ENCODE measurements at regions not wholly inside any gene's neighbourhood (a gene's known extent, or its start where the extent isn't known, plus 50 kb on each side); places are given as distances from the start of the nearest gene placed in this dataset.
"Not testable (repeated sequence)": the region's sequence is repeated elsewhere in the genome, so short reads cannot be mapped to it uniquely, and the experiment has no call there.

DNA sequence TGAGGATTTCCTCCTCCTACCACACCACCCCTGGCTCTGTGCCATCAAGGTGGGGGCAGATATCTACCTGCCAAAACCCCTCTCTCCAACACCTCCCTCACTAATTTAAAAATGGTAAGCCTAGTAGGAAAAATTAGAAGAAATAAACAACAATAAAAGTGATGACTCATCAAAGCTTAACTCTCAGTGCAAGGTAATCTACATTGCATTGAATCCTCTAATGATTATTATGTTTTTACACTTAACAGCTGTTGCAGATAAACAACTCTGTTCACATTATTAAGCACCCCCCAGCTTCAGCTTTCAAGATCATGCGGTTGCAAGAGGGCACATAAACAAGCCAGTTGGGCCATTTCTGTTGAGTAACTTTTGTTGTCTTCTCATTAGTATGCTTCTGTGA lies 396.1 kb upstream of the ATP11B start:
- DNase-seq (ENCODE audit: low read depth) = no peak

DNA sequence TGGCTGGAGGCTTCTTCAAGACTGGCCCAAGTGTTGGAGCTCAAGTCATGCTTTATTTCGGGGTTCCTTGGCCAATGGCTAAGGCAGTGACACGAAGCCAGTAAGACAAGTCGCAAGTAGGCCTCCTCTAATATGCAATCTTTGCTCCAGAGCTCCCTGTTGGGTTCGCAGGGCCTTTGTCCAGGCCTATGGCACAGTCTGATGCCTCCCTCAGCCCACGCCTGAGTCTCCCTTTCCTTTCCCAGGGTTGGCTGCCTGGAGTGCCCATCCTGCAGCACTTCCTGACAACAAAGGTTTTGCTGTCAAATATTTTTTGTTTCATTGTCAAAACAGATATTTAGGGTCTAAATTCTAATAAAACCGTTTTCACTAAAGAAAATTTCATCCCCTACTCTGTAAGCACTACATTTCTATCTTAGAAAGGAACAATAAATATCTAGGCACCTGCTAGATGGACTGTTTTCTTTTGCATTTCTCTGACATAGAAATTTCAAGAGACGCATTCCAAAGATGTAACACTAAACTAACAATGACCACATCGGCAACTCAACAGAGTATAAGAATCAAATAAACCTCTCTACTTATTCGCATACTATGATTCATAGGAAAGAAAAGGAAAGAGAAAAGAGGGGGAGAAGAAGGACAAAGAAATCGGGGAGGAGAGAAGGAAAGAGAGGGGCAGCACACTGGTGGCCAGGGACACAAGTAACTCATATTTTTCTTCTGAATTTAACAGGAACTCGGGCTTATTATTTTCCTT lies 393.1 kb upstream of the ATP11B start:
- no peak for DNase-seq (ENCODE audit: low read depth)

DNA sequence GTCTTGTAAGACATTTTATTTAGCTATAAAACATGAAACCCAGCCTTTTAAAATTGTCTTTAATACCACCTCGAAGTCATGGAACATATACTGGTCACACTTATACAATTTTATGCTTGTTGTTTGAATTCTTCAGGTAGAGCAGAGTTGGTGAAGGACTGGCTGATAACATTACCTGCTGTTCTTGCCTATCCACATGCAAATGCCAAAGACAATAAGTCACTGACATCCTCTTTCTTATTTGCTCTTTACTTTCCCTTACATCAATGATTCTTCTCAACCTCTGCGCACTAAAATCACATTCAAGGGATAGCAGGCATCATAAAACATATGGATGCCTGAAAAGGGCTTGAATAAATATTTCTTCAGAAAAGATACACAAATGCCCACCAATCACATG lies 392.5 kb upstream of the ATP11B start:
- DNase-seq (ENCODE audit: low read depth) = no peak

DNA sequence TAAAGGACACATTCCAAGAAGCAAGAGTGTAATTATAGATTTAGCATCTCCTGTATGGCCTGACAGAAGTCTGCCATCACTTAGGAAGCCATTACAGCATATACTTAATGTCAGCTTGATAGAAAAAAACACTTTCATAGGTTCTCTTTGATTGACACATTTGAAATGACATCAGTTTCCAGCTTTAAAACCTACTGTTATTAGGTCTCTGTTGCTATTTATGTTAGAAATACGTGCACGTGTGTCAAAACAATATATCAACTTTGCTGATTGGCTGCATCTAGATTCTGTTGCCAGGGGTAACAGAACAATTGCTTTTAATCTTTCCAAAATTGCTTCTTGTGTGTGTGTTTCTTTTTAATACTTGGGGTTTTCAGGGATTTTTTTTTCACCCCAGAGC lies 389.3 kb upstream of the ATP11B start:
- DNase-seq (ENCODE audit: low read depth) = no peak

DNA sequence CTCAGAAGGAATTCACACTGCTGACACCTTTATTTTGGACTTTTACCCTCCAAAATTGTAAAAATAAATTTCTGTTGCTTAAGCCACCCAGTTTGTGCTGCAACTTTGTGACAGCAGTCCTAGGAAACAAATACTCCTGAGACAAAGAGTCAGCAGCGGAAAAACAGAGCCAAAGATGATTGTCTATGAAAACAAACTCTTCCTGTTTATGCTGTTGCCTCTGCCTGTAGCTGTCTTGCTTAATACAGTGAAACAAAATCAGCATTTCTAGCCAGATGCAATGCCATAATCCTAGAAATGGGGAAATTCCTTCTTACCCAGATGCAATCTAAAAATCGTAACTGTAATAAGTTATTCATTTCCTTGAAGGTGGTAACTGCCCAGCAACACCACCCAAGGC lies 387.5 kb upstream of the ATP11B start:
- DNase-seq (ENCODE audit: low read depth) = no peak

DNA sequence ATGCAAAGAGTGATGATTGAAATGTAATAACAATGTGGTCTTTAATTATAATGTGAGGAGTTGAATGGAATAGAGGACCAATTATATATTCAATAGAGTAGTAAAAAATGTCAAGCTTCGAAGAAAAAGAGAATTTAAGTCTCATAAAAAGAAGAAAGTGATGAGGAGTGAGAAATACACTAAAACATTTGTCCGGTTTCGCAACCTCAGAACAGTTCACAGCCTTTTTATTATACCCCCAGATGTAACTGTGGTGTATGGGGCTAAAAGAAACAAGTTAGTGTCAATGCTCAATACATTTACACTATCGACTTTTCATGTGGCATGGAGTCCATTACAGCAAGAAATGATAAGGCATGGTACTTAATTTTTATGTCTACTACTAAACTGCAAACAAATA lies 386.5 kb upstream of the ATP11B start:
- DNase-seq (ENCODE audit: low read depth) = no peak

DNA sequence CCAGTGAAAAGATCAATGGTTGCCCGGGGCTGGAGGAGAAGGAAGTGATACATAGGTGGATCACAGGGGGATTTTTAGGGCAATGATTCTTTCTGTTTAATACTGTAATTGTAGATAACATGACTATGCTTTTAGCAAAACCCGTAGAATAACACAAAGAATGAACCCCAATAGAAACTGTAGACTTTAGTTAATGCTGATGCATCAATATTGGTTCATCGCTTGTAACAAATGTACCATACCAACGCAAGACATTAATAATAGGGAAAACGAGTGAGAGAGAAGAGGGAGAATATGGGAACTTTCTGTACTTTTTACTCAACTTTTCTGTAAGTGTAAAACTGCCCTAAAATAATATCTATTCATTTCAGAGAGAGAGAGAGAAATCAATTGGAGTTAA lies 383.3 kb upstream of the ATP11B start:
- DNase-seq (ENCODE audit: low read depth) = no peak

DNA sequence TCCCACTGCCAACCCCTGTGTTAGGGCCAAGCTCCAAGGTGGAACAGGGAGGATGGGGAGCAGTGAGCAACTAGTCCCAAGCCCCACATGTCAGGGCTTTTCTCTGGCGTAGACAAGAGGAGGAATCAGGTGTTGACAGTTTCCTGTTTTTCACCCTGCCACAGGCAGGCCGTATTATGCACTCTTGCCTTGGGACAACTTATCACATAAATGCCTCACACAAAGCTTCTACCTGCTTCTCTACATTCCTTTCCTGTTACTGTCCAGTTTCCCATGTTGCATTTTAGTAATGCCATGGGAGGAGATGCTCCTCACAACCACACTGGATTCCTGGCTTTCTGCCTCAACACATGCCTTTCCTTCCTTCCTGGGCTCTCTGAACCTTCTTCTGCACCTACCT lies 381.2 kb upstream of the ATP11B start:
- DNase-seq (ENCODE audit: low read depth) = no peak

DNA sequence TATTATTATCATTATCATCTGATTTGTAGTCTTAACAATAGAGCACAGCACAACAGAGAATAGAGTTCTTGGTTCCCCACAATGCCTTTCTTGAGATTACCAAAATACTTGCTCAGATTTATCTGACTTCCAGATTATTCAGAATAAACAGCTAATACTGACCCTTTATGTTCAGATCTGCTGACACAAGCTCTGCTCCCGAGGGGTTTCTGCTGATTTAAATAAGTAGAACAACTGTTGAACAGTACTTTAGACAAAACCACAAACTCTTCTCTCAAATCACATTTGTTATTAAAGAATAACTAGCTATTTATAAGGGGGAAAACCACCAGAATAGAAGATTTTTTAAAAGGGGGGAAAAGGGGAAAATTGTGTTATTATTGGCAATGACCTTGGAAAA lies 380.2 kb upstream of the ATP11B start:
- DNase-seq (ENCODE audit: low read depth) = no peak

DNA sequence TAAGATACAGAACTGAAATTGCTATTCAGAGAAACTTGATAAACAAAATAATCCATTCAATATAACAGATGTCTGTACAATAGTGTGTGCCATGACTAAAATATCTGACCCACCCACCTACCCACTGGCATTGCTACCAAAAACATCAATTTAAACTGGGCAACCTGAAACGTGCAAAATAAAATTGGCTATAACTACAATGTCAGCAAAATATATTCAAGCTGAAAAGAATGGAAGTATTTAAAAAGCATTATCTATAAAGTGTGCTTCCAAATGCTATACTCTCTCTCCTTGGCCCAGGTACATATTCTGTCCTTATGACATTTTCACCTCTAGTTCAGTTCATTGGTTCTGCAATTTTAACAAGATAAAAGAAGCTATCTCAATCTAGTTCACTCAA lies 379.6 kb upstream of the ATP11B start:
- DNase-seq (ENCODE audit: low read depth) = no peak

DNA sequence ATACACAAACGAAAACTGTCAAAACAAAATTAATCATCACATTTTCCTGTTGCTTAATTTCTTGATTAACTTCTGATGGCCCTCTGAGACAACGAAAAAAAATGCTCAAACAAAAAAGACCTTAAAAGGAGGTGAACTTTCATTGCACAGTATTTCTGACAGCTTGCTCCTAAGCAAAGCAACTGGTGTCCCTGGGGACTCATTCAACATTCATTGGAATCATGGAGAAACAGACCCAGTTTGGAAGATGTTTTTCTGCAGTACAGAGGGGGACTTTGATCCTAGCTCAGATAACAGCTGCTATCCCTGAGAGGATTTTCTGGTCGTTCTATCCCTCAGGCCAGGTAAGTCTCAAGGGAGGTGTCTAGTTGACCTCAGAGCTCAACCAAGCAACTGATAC lies 378.7 kb upstream of the ATP11B start:
- DNase-seq (ENCODE audit: low read depth) = no peak

DNA sequence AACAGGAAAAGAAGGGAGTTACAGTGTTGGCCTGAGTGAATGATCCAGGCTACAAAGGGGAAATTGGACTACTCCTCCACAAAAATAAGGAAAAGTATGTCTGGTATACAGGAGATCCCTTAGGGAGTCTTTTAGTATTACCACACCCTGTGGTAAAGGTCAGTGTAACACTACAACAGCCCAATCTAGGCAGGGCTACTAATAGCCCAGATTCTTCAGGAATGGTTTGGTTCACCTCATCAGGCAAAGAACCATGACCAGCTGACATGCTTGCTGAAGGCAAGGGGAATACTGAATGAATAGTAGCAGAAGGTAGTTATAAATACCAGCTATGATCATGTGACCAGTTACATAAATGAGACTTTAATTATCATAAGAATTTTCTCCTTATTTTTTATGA lies 372.6 kb upstream of the ATP11B start:
- no peak for DNase-seq (ENCODE audit: low read depth)

DNA sequence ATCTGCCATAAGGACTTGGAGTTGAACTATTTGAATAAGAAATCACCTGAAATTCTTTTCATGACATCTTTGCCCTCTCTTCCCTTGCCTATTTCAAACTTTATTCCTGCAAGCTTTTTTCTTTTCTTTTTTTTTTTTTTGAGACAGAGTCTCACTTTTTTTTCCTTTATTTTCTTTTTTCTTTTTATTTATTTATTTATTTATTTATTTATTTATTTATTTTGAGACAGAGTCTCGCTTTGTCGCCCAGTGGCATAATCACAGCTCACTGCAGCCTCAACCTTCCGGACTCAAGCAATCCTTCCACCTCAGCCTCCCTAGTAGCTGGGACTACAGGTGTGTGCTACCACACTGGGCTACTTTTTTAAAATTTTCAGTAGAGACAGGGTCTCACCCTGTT lies 369.3 kb upstream of the ATP11B start:
- no peak for DNase-seq (ENCODE audit: low read depth)

DNA sequence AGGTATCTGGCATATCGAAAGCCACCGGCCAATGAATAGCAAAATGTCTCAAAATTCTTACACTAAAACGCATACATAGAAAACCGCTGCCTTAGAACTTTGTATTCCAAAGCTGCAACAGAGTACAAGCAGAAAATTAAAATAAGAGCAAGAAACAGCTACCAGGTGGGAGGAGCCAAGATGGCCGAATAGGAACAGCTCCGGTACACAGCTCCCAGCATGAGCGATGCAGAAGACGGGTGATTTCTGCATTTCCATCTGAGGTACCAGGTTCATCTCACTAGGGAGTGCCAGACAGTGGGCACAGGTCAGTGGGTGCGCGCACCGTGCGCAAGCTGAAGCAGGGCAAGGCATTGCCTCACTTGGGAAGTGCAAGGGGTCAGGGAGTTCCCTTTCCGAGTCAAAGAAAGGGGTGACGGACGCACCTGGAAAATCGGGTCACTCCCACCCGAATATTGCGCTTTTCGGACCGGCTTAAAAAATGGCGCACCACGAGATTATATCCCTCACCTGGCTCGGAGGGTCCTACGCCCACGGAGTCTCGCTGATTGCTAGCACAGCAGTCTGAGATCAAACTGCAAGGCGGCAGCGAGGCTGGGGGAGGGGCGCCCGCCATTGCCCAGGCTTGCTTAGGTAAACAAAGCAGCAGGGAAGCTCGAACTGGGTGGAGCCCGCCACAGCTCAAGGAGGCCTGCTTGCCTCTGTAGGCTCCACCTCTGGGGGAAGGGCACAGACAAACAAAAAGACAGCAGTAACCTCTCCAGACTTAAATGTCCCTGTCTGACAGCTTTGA lies 367.2 kb upstream of the ATP11B start:
- not testable (repeated sequence) for DNase-seq (ENCODE audit: low read depth)

DNA sequence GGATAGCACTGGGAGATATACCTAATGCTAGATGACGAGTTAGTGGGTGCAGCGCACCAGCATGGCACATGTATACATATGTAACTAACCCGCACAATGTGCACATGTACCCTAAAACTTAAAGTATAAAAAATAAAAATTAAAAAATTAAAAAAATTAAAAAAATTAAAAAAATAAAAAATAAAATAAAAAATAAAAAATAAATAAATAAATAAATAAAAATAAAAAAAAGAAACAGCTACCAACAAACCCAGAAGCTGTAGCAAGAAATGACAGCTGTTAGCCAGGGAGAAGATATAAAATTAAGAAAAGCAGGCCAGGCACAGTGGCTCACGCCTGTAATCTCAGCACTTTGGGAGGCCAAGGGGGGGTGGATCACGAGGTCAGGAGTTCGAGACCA lies 361.3 kb upstream of the ATP11B start:
- not testable (repeated sequence) for DNase-seq (ENCODE audit: low read depth)

DNA sequence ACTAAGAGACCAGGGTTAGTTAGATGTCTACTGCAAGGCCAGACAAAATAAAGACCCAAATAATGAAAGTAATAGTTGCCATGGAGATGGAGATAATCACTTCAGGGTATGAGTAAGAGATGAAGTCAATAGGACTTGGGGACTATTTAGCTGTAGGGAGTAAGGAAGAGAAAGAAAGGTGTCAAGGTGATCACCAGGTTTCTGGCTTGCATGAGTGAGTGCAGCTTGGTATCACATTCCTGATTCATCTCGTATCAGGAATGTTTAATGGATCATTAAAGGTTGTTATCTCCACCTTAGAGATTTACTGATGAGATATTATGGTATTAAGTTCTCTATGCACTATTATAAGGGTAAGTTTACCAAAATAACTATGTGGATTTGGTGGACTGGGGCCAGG lies 357.4 kb upstream of the ATP11B start:
- no peak for DNase-seq (ENCODE audit: low read depth)

DNA sequence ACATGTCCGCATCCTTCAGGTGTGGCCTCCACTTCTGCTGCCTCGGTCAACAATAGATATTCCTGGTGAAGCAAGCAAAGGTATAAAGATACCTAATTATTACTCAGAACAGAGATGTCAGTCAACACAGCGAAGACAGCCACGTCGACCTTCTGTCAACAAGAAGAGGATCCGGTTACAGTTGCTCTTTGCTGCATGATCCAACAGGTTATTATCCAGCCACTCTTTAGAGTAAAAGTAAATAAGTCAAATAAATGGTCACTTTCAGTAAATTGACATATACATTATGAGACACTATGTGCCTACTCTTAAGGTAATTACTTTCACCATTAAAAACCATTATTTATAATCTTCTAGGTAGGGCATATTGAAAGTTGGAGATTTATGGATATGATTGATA lies 356.8 kb upstream of the ATP11B start:
- DNase-seq (ENCODE audit: low read depth) = no peak

DNA sequence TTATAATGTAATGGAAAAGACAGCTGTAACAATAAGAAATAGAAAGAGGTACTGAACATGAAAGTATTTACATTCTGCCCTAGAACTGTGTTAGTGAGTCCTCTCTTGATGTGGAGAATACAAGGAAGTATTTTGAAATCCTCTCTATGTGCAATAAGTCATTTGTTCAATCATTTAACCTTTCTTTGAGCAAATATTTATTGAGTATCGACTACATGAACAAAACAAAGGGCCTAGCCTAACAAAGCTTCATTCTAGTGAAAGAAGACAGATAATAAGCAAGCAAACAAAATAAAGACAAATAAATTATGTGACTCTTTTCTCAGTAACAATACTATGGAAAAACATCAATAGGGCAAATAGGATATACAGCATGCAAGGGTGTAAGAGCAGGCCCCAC lies 354.9 kb upstream of the ATP11B start:
- DNase-seq (ENCODE audit: low read depth) = no peak

DNA sequence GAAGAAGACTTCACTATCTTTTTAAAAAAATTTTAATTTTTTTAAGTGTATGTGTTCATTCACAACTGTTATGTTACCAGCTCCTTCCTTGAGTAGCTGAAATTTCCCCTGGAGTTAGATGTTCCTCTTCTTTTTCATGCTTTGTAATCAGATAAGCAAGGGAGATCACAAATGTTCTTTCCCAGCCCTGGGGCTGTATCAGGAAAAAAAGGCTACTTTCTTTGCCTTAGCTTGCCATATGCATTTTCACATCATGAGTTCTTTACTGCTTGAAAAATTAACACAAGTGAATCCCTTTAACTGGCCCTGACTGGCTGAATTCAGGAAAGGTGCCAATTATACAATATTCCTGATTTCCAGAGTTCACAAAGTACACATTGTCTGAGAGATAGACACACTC lies 353.2 kb upstream of the ATP11B start:
- DNase-seq (ENCODE audit: low read depth) = peak; percentile 4

DNA sequence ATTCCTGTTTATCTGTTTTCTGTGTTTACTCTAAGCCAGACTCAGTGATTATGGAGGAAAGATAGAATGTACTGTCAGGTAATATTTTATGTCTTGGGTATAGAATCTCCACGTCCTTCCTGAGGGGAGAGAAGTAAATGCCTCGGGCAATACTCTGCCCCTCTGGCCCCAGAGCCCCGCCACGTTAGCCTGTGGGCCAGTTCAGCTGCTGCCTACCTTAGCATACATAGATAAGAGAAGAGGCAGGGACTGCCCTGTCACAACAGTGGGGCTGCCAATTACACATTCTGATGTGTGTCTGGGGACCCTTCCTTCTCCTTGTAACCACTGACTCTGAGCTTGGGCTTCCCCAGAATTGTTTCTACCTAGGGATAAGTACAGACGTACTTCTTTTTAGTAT lies 347.7 kb upstream of the ATP11B start:
- DNase-seq (ENCODE audit: low read depth) = no peak

DNA sequence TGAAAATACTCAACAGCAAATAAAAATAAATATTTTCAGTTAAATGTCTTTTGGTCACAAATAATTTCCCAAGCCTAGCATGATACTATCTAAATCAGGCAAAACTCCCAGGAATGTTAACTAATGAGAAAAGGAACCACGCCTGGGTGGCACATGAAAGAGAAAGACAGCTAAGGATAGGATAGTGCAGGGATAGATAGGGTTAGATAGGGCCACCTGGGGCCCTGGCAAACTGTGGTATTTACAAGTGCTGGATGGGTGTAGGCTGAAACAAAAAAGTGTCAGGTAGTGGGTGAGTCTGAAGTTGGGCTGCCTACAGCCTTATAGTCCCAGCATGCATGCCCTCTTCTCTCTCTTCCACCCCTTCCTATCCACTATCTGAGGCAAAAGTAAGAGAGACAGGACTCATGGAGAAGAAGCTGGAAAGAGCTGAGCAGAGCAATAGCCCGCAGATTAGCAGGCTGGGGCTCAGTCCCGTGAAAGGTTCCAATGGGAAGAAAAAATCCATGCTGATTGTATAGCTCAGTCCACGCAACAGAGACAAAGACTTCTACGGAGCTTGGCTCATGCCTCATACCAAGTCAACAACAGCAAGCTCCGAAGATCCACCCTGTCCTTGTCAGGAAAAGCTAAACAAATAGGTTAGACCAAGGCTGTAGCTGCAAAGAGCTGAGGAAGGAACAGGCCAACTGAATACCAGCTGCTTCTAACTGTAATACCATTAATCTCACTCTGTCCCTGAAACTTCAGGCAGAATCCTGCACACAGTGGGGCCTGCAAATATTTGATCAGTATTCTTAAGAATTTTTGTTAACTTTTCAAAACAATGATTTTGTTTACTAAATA lies 342.1 kb upstream of the ATP11B start:
- DNase-seq (ENCODE audit: low read depth) = no peak

DNA sequence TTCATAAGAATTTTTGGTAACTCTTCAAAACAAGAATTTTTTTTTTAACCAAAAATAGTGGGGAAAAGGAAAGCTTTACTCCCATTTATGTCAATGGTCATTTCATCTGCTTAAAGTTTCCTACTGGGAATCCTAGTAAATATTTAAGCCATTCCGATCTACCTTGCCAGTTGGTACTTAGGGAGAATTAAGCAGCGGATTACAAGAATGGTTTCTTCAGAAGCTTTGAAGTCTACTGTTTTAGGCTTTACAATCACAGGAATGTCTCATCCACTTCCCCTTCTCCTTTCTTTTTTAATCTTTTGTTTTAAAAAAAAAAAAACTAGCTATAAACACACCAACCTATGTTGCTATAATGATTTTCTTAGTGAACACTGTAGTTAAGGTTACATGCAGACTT lies 341.4 kb upstream of the ATP11B start:
- no peak for DNase-seq (ENCODE audit: low read depth)

DNA sequence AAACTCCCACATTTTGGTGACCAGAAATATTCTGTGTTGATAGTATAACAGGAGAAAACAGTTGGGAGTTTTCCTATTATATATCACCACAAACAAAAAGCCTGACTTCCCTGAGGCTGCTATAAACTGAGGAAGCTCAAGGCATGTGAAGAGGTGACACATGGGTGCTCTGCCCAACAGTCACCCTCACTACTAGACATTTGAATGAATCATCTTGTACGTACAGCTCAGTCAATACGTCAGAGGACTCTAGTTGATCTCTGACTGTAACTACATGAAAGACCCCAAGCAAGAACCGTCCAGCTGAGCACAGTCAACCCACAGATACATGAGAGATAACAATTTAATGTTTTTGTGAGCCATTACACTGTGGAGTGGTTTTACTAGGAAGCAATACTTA lies 338.3 kb upstream of the ATP11B start:
- DNase-seq (ENCODE audit: low read depth) = no peak
